ENCODE measurements at regions not wholly inside any gene's neighbourhood (a gene's known extent, or its start where the extent isn't known, plus 50 kb on each side); places are given as distances from the start of the nearest gene placed in this dataset.

DNA sequence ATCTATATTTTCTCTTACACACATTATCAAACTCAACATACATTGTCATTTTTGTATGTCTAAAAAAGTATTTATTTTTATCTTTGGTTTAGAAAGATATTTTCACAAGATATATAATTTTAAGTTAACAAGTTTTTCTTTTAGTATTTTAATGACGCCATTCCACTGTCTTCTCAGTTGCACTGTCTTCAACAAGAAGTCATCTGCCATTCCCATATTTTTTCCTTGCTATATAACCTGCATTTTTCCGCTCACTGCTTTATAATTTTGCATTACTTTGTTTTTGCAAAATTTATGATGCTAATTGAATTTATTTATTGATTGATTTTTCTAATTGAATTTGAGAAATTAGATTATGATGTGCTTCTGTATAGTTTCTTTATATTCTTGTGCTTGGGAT is 357.8 kb upstream of the RNF32 start:
- intact Hi-C loops (cut with DNase I; ENCODE audit: low total_unique reads) = no loop called here
- no peak for DNase-seq
- 70 to 97% (median 87%) methylated on average over 2 of the region's 2 CpGs for WGBS, 5 donors
- Histone ChIP-seq H3K4me1 (no peaks in the 10 kb centered on the region), H3K36me3 (no peaks in the 10 kb centered on the region), H3K9me3 (peaks cover 0 to 41% (median 15%) of the 10 kb centered on the region in 8 donors), H3K27ac (no peak overlapping the region), H3K27me3 (replicated peaks in 1 of 7) (peaks cover 0 to 5% (median 0%) of the 10 kb centered on the region in 7 donors), H3K4me3 (no peak overlapping the region)
- TF ChIP-seq, protein P1, sequence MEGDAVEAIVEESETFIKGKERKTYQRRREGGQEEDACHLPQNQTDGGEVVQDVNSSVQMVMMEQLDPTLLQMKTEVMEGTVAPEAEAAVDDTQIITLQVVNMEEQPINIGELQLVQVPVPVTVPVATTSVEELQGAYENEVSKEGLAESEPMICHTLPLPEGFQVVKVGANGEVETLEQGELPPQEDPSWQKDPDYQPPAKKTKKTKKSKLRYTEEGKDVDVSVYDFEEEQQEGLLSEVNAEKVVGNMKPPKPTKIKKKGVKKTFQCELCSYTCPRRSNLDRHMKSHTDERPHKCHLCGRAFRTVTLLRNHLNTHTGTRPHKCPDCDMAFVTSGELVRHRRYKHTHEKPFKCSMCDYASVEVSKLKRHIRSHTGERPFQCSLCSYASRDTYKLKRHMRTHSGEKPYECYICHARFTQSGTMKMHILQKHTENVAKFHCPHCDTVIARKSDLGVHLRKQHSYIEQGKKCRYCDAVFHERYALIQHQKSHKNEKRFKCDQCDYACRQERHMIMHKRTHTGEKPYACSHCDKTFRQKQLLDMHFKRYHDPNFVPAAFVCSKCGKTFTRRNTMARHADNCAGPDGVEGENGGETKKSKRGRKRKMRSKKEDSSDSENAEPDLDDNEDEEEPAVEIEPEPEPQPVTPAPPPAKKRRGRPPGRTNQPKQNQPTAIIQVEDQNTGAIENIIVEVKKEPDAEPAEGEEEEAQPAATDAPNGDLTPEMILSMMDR (IDR thresholded peaks at IDR 0.05 in 8 of 11, conservative IDR thresholded peaks at IDR 0.05 in 3 of 11) = no peak
- no peak for TF ChIP-seq POLR2AphosphoS5 (IDR thresholded peaks at IDR 0.05)
- TF ChIP-seq POLR2A (IDR thresholded peaks at IDR 0.05) = no peak

DNA sequence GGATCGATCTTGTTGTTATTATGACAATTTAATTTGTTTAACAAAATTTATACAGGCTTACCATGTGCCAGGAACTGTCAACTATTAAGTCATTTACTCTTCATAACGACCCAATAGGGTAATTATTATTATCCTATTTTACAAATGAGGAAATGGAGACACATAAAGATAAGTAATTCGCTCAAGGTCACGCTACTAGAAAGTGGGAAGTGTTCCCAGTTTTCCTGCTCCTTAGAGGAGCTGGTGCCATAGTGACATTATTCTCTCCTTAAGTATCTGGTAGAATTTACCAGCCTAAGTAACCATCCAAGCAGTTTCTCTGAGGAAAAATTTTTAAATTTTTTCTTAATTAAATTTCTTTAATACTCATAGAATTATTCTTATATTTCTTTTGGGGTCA is 360.9 kb upstream of the RNF32 start:
- peaks cover 0 to 5% (median 0%) of the 10 kb centered on the region in 7 donors for H3K27me3 ChIP-seq (replicated peaks in 1 of 7)
- 49 to 68% (median 68%) methylated on average over 4 of the region's 4 CpGs for WGBS, 5 donors
- H3K4me3 ChIP-seq = no peak overlapping the region
- no peaks in the 10 kb centered on the region for H3K36me3 ChIP-seq
- TF ChIP-seq POLR2A (IDR thresholded peaks at IDR 0.05) (no peak), POLR2AphosphoS5 (IDR thresholded peaks at IDR 0.05) (no peak)
- TF ChIP-seq, protein P1 (IDR thresholded peaks at IDR 0.05 in 8 of 11, conservative IDR thresholded peaks at IDR 0.05 in 3 of 11) = no peak
- intact Hi-C loops (cut with DNase I; ENCODE audit: low total_unique reads) = no loop called here
- no peaks in the 10 kb centered on the region for H3K4me1 ChIP-seq
- no peak overlapping the region for H3K27ac ChIP-seq
- peaks cover 0 to 26% (median 15%) of the 10 kb centered on the region in 8 donors for H3K9me3 ChIP-seq
- no peak for DNase-seq

DNA sequence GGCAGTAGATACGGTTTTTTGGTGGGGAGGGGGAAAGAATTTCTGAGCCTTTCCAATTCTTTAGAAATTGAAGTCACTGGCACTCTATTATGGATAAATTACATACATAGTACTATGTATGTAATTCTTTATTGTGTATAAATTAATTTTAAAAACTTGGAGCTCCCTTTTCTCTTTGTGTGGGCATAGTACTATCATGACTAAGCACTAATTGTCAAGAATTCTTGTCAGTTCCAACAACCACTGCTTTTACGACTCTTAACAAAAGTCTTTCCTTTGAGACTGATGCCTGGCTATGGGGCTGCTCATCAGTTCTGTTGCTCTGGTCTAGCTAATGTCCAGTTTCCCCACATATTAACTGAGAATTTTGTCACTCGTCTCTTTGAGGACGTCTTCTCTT is 365.3 kb upstream of the RNF32 start:
- no peak for TF ChIP-seq POLR2A (IDR thresholded peaks at IDR 0.05)
- no peak for TF ChIP-seq POLR2AphosphoS5 (IDR thresholded peaks at IDR 0.05)
- TF ChIP-seq, protein P1 (IDR thresholded peaks at IDR 0.05 in 8 of 11, conservative IDR thresholded peaks at IDR 0.05 in 3 of 11) = no peak
- no peak overlapping the region for H3K27ac ChIP-seq
- 70 to 84% (median 77%) methylated on average over 4 of the region's 4 CpGs for WGBS, 5 donors
- peaks cover 0 to 12% (median 0%) of the 10 kb centered on the region in 7 donors for H3K27me3 ChIP-seq (replicated peaks in 1 of 7)
- no peak for DNase-seq
- no peaks in the 10 kb centered on the region for H3K4me1 ChIP-seq
- intact Hi-C loops (cut with DNase I; ENCODE audit: low total_unique reads) = no loop called here
- H3K9me3 ChIP-seq = no peaks in the 10 kb centered on the region
- H3K4me3 ChIP-seq = no peak overlapping the region
- no peaks in the 10 kb centered on the region for H3K36me3 ChIP-seq

DNA sequence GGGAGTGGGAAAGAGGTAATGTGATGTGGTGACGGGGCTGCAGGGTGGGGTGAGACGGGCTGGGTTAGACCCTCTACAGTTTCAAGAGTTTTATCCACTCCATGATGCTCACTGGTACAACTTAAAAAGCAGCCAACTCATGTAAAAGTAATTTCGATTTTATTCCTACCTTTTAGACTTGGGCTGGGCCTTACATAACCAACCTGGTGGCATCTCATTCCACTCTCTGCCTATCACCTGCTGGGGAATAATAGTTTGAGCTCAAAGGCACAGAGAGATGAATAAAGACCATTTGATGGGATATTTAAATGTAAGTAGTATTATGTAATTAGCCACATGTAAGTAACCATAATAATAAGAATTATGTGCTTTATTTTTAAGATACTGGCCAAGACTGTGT is 366.0 kb upstream of the RNF32 start:
- Histone ChIP-seq H3K36me3 (no peaks in the 10 kb centered on the region), H3K27ac (no peak overlapping the region), H3K4me3 (no peak overlapping the region), H3K27me3 (replicated peaks in 1 of 7) (peaks cover 0 to 12% (median 0%) of the 10 kb centered on the region in 7 donors), H3K4me1 (no peaks in the 10 kb centered on the region), H3K9me3 (no peaks in the 10 kb centered on the region)
- DNase-seq = no peak
- intact Hi-C loops (cut with DNase I; ENCODE audit: low total_unique reads) = no loop called here
- WGBS, 5 donors = 79 to 89% (median 83%) methylated on average over 3 of the region's 3 CpGs
- TF ChIP-seq POLR2A (IDR thresholded peaks at IDR 0.05) (no peak), POLR2AphosphoS5 (IDR thresholded peaks at IDR 0.05) (no peak)
- TF ChIP-seq, protein P1 (IDR thresholded peaks at IDR 0.05 in 8 of 11, conservative IDR thresholded peaks at IDR 0.05 in 3 of 11) = no peak
